ENCODE measurements at regions not wholly inside any gene's neighbourhood (a gene's known extent, or its start where the extent isn't known, plus 50 kb on each side); places are given as distances from the start of the nearest gene placed in this dataset.

GRCh38 chr9:28134446-28134976, 561.2 kb upstream of the C9orf72 start:
- Mint-ChIP-seq H3K27me3 (ENCODE audit: low read depth) (no peaks in the 10 kb centered on the region; the same call in 1 of the 2 replicates), H3K9me3 (no peaks in the 10 kb centered on the region), H3K4me3 (no peak overlapping the region), H3K4me1 (peaks cover 0 to 9% of the 10 kb centered on the region in 2 experiments; a peak in 2 of 4 replicates), H3K36me3 (ENCODE audit: insufficient read depth in 1 of 3, low read depth in 3 of 3) (no peaks in the 10 kb centered on the region), H3K27ac (no peak overlapping the region)
- no peak overlapping the region; the same call in 1 of the 2 replicates for H3K14ac ChIP-seq (ENCODE audit: insufficient read depth, low read length)
- no peak overlapping the region for H2AK5ac ChIP-seq (ENCODE audit: insufficient read length, low read length)
- H3K23me2 ChIP-seq (ENCODE audit: insufficient read length, low read depth, low read length, poor library complexity, severe bottlenecking) = no peaks in the 10 kb centered on the region
- no peak overlapping the region for H2BK15ac ChIP-seq (ENCODE audit: low read depth, low read length)
- no peaks in the 10 kb centered on the region for H3K79me2 ChIP-seq (ENCODE audit: insufficient read depth, low read length)
- WGBS (ENCODE audit: extremely low coverage, insufficient read length, low lambda C conversion rate) = no CpG with 5 or more reads among the region's 8 CpGs
- H4K20me1 ChIP-seq (ENCODE audit: control insufficient read depth, insufficient read depth, insufficient read length) = no peaks in the 10 kb centered on the region
- H2BK5ac ChIP-seq (ENCODE audit: insufficient read length, low read length) = no peak overlapping the region
- no peak overlapping the region for H3T11ph ChIP-seq (ENCODE audit: low read length)
- DNase-seq = no peak
- H3K18ac ChIP-seq (ENCODE audit: insufficient read length, low read depth, low read length) = no peak overlapping the region
- H2AFZ ChIP-seq (ENCODE audit: low read length) = no peak overlapping the region
- no peaks in the 10 kb centered on the region for H3K79me1 ChIP-seq (ENCODE audit: insufficient read depth, low read depth, low read length, poor library complexity, severe bottlenecking)
- H3K4me1 ChIP-seq (ENCODE audit: insufficient read depth, low read length) = no peaks in the 10 kb centered on the region; the same call in 1 of the 2 replicates
- no peak overlapping the region for H3K23ac ChIP-seq (ENCODE audit: insufficient read length, low read depth, low read length)
- no peak overlapping the region for H4K91ac ChIP-seq (ENCODE audit: insufficient read length, low read depth, low read length)
- no peak overlapping the region for H3K27ac ChIP-seq (ENCODE audit: insufficient read length, low read depth, low read length)
- H4K8ac ChIP-seq (replicated peaks; ENCODE audit: insufficient read length, low read depth, low read length) = no peak overlapping the region
- H3K9ac ChIP-seq (ENCODE audit: extremely low read depth, insufficient read length, low read length) = no peak overlapping the region
- no peak overlapping the region for H3K56ac ChIP-seq (ENCODE audit: insufficient read length, low read depth, low read length)
- H3K4ac ChIP-seq (ENCODE audit: low read depth, low read length) = no peak overlapping the region
- no peaks in the 10 kb centered on the region for H3K27me3 ChIP-seq (ENCODE audit: insufficient read depth, low read length)
- no peak overlapping the region for H3K4me2 ChIP-seq (ENCODE audit: insufficient read depth, insufficient read length, low read length)
- H3K9me3 ChIP-seq (ENCODE audit: control insufficient read depth, low read depth, low read length) = no peaks in the 10 kb centered on the region
- no peak for TF ChIP-seq CTCF (conservative IDR thresholded peaks at IDR 0.05)
- no peak overlapping the region for H2BK12ac ChIP-seq (ENCODE audit: insufficient read length, low read depth, low read length)
- H4K5ac ChIP-seq (ENCODE audit: insufficient read length, low read depth, low read length) = no peak overlapping the region
- H2BK20ac ChIP-seq (ENCODE audit: low read depth, low read length, poor library complexity, severe bottlenecking) = no peak overlapping the region
- H2BK120ac ChIP-seq (ENCODE audit: low read depth, low read length, poor library complexity, severe bottlenecking) = no peak overlapping the region

All from H9 (cell line).